COLO668 (cell line): ENCODE measurements at regions not wholly inside any gene's neighbourhood (a gene's known extent, or its start where the extent isn't known, plus 50 kb on each side); places are given as distances from the start of the nearest gene placed in this dataset.
"Not testable (repeated sequence)": the region's sequence is repeated elsewhere in the genome, so short reads cannot be mapped to it uniquely, and the experiment has no call there.

Experiments used
- DNase-seq: peaks from one replicate; lab custom pipeline; 2025; ENCODE audit not compliant: unreplicated experiment; lab: John Stamatoyannopoulos, UW

DNA sequence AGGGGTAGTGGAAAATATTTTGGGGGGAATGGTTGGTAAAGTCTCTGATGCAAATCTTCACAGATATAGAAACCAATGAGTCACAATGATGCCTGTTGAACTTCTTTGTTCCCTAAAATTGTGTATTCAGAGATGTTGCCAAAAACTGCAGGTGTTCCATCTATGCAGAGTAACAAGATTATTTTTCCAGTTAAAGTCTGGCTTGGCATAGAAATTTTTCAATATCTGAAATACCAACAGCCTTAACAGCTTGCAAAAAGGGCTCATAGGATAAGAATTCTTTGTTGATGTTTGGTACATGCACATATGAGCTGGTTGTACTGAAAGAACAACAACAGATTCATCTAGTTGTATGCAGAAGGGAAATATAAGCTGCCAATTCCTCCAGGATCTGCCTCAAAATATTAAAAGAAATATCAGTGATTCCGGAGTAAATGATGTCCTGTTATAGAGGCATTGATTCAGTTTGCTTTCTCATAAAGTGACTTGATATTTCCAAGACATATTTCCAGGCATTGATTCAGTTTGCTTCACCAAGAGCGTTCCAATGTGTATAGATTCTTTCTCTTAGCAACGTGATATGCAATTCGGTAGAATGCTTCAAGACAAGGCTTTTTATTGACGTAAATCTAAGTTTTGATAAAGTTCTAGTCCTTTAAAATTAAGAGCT, 564.4 kb downstream of the TMA16 start:
- no peak for DNase-seq

DNA sequence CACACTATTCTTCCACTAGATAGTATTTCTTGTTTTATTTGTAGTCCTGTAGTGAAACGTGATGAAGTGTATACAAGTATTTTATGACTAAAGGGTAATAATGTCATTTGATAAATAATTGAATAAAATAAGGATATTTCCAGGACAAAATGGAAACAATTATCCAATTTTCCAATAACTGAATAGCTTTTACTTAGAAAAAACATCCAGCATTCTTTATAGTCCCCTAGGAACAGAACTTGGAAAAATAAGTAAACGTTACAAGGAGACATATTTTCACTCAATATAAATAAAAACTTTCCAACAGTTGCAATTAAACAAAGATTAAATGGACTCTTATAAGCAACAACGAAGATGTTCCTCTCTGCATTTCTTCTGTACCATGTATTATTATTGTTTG, 566.0 kb downstream of the TMA16 start:
- DNase-seq, result no peak

DNA sequence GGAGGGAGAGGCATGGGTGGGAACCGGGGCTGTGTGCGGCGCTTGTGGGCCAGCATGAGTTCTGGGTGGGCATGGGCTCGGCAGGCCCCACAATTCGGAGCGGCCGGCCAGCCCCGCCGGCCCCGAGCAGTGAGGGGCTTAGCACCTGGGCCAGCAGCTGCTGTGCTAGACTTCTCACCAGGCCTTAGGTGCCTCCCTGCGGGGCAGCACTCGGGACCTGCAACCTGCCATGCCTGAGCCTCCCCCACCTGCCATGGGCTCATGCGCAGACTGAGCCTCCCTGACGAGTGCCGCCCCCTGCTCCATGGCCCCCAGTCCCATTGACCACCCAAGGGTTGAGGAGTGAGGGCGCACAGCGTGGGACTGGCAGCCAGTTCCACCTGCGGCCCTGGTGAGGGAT, 573.9 kb downstream of the TMA16 start:
- no peak for DNase-seq

DNA sequence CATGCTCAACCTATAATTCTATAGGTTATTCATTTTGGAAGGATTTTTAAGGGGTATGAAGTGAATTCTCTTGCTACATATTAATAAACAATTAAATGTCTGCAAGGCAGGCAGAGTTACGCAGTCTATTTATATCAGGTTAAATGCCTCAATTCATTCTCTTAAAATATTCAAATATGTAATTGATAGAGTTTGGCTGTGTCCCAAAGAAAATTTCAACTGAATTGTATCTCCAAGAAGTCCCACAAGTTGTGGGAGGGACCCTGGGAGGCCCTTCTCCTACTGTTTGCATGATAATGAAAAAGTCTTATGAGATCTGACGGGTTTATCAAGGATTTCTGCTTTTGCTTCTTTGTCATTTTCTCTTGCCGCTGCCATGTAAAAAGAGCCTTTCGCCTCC, 576.1 kb downstream of the TMA16 start:
- no peak for DNase-seq

DNA sequence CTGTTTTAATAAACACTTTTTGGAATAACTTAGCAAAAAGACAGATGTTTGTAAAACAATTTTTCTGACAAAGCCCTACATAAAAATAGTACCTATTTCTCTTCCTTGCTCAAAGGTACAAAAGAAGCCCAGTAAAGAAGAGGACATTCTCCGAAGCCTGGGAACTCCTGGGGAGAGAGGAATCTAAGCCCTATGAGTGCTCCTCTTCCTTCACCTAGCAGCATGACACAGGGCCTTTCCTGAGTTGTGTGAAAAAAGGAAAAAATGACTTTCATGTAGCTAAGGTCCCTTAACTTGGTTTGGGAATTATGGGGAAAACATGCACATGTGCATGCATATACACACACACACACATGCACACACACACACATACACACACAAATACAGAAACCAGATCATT, 586.9 kb downstream of the TMA16 start:
- DNase-seq, result no peak

DNA sequence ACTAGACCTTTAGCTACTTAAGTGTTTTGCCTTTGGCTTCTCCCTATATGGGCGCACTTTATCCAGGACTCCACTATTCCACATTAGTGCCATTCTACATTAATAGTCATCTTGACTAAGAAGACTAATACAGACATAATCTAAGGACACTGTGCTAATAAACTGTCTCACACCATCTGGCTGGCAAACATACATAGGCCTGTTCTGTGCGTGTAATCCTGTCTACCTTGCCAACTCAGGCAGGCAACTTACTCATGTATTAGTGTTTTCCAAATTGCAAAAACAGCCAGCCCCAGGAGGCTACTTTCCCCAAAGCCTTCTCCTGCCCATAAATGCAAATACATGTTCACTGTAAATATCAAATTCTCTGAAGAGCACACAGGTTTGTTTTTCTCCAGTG, 587.3 kb downstream of the TMA16 start:
- DNase-seq, result no peak

DNA sequence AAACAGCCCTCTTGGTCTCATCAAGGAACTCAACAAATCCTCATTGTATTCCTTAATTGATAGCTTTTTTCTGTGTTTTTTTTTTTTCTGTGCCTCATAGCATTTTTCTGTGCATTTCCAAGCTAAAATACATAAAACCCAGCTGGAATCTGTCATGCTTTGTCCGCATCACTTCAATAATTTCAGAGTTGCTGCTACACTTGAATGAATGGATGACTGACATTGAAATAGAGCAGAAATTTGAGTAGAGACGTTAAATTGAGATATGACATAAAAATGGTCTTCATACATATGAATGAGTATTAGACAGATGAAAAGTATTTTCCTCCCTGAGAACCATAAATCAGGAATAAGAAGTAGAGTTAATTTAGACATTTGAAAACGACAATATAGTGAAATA, 593.2 kb downstream of the TMA16 start:
- no peak for DNase-seq

DNA sequence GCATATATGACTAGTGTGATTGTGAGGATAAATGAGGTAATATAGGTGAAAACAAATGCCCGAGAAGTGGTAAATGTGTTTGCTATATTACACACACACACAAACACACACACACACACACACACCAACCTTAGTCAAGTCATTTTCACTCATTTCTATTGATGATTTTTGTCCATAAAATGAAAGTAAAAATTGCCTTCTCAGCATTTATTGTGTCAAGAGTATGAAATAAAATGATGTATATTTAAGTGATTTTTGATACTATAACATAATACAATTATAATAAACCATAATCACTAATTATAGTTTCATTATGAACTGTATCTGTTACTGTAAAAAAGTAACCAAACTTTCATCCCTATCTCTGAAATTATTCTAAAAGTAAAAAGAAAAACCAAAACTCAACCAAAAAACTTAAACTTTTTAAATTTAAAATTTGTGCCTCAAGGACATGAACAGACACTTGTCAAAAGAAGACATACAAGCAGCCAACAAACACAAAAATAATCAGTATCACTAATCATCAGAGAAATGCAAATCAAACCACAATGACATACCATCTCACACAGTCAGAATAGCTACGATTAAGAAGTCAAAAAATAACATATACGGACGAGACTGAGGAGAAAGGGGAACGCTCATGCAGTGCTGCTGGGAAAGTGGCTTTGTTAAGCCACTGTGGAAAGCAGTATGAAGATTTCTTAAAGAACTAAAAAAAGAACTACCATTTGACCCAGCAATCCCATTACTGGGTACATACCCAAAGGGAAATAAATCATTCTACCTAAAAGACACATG, 601.0 kb downstream of the TMA16 start:
- DNase-seq, result no peak

DNA sequence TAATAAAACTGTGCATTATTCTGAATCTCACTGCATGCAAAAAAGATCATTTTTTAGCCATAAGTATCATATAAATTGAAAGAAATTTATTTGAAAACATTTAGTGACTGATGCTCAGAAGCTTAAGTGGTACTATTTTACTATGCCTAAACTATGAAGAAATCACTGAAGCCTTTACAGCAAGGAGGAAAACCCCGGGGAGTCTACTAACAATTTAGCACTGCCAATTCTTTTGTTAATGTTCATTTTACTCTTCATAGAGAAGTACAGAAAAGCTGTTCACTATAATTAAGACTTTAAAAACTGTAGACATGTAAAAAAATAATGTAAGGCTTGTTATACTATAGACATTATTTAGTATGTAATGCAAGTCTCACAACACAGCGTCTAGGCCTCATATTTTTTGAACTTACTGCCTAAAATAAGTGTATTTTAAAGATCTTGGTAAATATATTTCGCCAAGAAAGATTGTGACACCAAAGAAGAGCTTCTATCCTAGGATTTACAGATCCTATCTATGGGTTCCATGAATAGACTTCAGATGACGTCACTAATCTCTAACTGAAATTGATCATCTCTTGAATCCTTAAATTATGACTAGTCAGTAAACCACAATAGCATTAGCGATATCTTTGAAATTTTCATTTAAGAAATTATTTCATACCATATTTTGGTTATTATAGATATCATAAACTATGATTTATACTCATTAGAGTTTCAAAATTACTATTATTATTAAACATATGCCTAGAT, 602.5 kb downstream of the TMA16 start:
- no peak for DNase-seq

DNA sequence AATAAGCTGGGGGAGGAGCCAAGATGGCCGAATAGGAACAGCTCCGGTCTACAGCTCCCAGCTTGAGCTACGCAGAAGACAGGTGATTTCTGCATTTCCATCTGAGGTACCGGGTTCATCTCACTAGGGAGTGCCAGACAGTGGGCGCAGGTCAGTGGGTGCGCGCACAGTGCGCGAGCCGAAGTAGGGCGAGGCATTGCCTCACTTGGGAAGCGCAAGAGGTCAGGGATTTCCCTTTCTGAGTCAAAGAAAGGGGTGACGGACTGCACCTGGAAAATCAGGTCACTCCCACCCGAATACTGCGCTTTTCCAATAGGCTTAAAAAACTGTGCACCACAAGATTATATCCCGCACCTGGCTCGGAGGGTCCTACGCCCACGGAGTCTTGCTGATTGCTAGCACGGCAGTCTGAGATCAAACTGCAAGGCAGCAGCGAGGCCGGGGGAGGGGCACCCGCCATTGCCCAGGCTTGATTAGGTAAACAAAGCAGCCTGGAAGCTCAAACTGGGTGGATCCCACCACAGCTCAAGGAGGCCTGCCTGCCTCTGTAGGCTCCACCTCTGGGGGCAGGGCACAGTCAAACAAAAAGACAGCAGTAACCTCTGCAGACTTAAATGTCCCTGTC, 606.4 kb downstream of the TMA16 start:
- not testable (repeated sequence) for DNase-seq

DNA sequence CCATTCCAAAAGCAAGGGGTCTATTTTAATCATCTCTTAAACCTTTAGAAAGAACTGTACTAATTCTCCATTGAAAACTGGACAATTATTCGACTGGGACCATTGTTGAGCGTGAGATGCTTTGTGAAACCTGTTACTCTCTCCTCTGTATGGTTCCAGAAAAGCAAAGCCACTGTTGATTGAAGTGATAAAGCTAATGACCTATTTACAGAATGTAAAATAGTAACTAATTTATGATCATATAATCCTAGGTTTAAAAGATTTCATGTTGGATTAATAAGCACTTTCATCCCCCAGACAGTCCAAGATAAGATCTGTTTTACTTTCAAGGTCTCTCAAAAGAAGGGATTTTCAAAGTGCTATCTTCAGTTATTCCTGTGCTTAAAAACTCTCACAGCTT, 614.5 kb downstream of the TMA16 start:
- DNase-seq, result no peak

DNA sequence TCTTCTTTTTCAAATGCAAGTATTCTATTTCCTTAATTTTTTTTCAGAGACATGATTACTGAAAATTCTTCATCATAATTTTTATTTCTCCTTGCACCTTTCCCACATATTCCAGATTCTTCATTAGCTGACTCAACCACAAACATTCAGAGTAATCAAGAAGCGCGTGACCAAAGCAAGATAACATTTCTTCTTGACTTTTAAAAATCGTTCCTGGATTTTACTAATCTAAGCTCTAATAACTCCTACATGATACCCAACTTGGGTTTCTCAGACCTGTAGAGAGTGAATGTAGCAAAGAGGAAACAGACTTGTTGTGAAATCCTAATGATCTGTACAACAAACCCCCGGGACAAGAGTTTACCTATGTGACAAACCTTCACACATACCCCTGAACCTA, 615.0 kb downstream of the TMA16 start:
- no peak for DNase-seq

DNA sequence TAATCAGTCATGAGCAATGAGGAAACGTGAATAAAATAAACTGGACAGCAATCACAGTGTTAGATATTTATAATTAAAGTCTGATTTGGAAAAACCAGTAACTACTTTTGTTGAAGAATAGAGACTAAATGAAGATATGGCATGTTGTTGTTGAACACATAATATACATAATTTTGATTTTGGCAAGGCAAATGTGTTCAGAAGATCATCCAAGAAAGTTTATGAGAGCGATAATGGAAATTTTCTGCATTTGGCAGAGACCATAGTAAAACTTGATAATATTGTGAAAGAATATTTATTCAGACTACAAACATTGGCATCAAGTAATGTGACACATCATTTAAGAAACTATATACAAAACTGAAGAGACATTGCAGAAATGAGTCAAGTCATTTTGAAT, 620.7 kb downstream of the TMA16 start:
- DNase-seq, result no peak

DNA sequence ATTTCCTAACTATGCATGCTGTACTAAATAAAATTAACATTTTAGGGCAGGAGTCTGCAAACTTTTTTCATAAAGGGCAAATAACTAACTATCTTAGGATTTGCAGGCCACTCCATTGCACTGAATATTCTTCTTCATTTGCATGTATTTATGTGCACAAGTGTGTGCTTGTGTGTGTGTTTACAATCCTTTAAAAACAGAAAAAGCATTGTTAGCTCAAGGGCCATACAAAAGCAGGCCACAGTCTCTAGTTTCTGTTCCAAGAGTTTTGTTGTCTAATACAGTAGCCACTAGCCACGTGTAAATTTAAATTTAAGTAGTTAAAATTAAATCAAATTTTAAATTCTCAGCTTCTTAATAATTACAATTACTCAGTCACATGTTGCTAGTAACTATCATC, 621.8 kb downstream of the TMA16 start:
- DNase-seq, result no peak

DNA sequence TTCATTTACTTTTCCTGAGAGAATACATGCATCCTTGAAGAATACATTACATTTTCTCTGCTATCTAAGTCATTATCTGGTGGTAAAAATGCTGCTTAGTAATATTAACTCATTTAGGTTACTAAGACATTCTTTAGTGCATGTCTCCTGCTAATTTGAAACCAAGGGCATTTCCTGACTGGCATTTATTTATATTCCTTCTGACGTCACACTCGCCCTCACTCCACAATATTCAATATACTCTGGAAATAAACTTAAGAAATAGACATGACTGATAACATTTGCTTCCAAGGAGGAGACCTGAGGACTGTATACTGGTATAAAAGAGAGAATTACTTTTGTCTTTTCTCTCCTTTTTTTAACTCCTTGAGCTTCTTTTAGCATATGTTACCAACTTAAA, 619.5 kb upstream of the SMIM31 start:
- no peak for DNase-seq

DNA sequence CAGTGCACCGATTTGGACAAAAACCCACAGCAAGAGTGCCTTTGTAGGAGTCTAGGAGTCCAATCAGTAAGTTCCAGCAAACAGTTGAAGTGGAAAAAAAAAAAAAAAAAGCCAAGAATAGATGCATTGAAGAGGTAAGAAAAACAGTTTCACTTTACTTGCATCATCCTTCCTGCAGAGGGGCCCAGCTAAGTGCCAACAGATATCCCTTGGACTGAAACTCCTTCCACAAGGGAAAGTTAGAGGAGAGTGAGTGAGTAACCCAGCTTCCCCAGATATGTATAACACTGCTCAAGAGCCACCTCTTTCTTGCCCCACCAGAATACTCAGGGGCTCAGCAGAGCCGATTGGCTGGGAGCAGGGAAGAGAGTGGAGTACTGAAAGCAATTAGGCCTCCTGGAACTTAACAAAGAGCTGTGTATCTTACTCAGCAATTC, 617.7 kb upstream of the SMIM31 start:
- DNase-seq, result no peak

DNA sequence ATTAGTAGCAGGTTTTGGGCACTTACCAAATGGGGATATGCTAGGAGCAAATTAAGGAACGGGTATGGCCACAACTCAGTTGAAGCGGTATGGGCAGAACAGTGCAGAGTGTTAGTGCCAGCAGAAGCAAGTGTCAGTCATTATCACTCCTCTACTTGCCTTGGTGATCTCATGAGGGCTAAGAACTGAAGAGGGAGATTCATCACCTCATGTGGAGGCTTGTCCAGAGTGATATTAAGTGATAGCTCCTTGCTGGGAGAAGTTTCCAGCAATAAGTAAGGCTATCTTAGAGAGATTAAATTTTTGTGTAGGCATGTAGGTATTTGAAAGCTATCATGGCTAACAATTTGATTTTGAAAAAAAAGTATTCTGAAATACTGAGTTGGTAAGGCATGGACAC, 615.4 kb upstream of the SMIM31 start:
- no peak for DNase-seq

DNA sequence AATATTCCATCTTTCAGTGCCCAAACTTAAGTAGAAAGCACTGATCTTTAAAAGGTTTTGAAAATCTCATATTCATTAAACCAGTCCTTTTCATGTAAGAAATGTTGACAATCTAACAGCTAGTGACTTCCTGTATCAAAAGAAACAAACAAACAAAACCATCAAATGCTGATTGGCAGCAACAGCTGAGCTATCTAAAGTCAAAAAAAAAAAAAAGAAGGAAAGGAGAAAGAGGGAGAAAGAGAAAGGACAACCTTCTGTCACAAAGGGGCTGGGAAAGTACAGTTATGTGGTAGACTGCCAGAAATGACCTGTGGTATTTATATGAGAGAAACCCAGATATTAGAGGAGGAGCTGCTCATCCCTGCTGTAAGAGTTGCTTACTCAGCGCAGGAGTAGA, 614.6 kb upstream of the SMIM31 start:
- DNase-seq, result no peak

DNA sequence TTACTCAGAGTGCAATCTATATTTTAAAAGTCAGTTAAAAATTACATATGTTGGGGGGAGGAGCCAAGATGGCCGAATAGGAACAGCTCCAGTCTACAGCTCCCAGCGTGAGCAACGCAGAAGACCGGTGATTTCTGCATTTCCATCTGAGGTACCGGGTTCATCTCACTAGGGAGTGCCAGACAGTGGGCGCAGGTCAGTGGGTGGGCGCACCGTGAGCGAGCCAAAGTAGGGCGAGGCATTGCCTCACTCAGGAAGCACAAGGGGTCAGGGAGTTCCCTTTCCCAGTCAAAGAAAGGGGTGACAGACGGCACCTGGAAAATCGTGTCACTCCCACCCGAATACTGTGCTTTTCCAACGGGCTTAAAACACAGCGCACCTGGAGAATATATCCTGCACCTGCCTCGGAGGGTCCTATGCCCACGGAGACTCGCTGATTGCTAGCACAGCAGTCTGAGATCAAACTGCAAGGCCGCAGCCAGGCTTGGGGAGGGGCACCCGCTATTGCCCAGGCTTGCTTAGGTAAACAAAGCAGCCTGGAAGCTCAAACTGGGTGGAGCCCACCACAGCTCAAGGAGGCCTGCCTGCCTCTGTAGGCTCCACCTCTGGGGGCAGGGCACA, 612.1 kb upstream of the SMIM31 start:
- not testable (repeated sequence) for DNase-seq

DNA sequence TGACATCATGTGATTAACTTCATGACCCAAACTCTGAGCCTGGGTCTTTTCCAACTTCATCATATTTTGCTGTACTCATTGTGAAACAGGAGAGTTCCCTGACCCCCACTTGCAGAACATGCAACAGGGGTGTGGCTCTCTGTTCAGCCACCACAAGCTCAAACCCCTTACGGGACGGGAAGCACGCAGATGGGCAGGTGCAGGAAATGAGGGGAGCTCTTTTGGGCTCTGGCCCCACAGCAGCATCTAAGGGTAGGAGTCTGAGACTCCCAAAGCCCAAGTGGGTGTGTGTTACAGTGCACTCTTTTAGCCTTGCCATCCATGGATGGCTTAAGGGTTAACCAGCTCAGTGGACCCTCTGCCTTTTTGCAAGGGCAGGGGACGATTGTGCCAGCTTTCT, 599.5 kb upstream of the SMIM31 start:
- DNase-seq, result no peak

DNA sequence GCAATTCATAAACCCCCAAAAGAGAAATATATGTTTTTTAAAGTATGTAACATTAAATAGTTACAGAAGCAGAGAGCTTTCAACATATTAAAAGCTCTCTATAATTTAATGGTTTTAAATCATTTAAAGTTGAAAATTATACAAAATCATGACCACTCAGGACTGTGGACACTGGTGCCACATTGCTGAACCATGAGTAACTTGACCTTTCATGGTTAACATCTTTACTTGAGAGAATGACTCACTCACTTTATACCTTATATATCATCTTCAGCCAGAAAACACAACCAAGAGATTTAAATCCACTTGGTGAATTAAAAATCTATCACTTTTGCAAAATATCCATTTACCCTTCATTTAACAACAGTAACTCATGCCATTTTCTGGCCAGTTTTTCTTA, 584.3 kb upstream of the SMIM31 start:
- no peak for DNase-seq
